Fibroblast of skin of left quadriceps (primary cell): ENCODE measurements at regions not wholly inside any gene's neighbourhood (a gene's known extent, or its start where the extent isn't known, plus 50 kb on each side); places are given as distances from the start of the nearest gene placed in this dataset.
"Not testable (repeated sequence)": the region's sequence is repeated elsewhere in the genome, so short reads cannot be mapped to it uniquely, and the experiment has no call there.

ENCODE experiments used
- DNase-seq, 2 experiments: peaks; one replicate each; pipeline ENCODE4 v3.0.0-alpha.2; 2013; ENCODE audit warnings: low read depth in 2 of 2

DNA sequence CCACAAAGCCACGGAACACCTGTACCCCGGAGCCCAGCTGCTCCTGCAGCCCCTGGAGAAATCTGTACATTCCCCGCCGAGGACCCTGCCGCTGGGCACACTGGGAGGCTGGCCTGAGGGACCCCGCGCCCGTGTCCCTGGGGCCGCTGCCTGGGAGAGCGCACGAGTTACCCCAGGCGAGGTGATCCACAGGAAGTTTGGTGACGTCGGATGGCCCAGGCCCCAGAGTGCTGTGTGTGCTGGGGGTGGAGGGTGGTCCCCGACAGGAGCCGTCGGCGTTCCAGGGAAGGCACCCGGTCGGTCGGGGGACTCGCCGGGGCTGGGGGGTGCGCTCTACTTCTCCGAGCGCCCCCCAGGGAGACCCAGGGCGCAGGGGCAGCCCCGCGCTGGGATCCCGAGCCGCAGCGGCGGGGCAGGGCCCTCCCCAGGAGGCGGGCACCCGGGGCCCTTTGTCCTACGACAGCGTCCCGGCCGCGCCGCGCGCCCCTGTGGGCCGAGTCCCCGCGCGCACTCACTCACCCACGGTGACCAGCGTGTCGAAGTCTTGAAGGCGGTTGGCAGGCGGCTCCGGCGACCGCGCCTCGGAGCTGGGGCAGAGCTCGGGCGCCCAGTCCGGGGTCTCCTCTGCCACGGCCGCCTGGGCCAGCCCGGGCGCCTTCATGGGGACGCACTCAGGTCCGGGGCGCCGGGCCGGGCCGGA is 129.5 kb upstream of the PRKX start:
- DNase-seq = not testable (repeated sequence)

- DNase-seq = not testable (repeated sequence)
These were observed 125.3 kb upstream of the PRKX start for GRCh38 chrX:3838754-3839153.

DNA sequence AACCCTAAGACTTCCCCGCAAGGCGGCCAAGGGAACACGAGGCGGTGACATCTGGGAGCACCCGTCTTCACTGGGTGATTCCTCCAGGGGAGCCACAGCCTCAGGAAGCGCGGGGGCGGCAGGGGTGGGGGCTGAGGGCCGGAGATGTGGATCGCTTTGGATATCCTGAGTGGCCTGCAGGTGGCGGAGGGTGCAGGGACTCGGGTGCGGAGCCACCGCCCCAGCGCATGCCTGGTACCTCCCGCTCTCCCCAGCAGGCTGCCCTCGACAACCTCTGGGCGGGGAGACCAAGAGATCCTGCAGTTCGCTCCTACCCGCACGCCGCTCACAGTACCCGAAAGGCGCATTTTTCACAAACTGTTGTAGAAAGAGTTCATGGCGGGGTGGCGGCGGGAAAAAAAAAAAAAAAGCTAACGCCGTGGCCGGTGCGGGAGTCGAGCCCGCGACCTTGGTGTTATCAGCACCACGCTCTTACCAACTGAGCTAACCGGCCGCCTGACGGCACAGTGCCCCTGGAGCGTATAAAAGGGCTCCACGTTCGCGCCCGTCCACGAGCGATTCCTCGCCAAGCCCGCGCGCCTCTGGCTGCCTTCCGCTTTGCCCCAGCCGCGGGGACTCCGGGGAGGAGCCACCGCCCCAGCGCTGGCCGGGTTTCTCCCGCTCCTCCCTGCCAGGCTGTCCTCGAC is 124.7 kb upstream of the PRKX start:
- not testable (repeated sequence) for DNase-seq

DNA sequence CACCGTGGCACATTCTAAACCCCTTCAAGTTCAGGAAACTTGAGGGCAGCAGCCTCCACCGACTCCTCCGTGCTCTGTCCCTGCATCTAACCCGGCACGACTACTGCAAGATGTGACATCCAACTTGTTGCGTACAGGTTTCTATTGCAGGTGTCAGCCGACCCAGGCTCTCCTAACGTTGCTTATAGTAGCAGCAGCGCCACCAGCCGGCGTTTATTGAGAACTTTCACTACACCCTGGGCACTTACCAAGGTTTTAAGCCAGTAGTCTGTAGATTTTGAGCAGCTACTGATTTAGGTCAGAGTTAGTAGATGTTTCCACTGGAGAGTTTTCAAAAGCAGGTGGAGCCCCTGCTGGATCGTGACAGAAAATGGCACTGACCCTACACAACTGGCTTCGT is 123.8 kb upstream of the PRKX start:
- not testable (repeated sequence) for DNase-seq

GRCh38 chrX:3833761-3834542 is 120.5 kb upstream of the PRKX start:
- DNase-seq = not testable (repeated sequence)

DNA sequence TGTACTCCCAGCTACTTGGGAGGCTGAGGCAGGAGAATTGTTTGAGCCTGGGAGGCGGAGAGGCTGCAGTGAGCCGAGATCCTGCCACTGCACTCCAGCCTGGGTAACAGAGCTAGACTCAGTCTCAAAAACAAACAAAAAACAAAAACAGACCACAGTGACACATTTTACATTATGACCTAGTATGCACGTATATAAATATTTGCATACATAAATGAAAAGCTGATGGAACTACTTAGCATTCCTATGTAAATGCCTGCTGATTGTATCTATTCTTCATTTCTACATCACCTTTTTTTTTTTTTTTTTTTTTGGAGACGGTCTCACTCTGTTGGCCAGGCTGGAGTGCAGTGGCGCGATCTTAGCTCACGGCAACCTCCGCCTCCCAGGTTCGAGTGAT is 116.6 kb upstream of the PRKX start:
- not testable (repeated sequence) for DNase-seq

DNA sequence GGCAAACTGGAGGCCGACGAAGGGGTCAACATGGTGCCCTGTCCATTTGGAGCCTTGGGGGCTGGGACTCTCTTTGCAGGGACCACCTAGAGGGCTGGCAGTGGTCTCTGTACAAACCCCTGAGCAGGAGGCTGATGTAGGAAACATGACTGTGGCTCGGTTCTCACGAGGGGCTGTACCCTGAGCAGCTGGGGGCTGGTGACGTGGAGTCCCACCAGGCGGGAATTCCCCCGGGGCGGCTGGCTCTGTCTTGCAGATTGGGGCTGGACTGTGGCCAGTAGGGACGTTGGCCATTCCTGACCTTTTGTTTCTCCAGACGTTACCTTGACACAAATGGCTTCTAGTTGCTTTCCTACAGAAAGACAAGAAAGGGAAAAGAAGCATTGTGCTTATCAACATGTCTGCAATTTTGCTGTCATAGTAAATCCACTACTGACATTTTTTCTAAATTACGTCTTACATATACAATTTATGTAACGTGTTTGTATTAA is 115.6 kb upstream of the PRKX start:
- DNase-seq = not testable (repeated sequence)

DNA sequence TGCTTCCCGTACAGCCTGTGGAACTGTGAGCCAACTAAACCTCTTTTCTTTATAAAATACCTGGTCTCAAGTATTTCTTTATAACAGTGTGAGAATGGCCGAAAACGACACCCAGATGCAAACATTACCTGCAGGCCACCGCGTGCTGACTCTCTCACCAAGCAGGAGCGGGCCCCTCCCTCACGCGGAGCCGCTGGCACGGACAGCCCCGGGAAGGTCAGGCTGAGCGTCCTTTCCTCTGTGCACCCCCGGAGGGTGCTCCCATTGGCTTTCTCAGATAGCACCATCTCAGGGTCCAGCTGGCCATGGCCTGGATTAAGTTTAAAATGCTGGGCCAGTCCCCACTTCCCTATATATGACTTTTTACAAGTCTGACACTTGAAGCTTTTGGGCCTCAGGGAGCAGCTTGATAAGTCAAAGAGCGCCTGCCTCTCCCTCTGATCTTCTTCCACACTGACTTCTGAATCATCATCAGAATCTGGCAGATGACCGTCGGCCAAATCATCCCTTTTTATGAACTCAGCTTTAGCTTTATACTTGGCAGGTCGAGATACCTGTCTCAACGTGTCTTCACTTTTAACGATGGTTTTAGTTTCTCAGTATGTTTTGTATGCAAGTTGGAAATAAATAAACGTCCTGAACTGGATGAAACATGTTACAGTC is 115.1 kb upstream of the PRKX start:
- not testable (repeated sequence) for DNase-seq

GRCh38 chrX:3824008-3824407 is 110.6 kb upstream of the PRKX start:
- not testable (repeated sequence) for DNase-seq

DNA sequence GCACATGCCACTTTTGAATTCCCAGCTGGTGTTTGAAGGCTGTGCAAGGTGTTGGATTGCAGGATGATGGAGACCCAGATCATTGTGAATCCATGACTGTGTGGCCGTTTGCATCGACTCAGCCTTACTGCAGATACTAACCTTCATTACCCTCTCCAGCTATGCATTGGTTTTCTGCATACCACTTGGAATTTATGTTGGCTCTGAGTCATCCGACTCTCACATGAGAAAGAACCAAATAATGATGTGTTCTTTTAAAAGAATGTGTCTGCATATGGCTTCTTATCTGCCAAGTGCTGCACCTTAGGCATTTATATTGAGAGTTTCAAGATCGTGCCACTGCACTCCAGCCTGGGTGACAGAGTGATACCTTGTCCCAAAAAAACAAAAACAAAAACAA is 106.7 kb upstream of the PRKX start:
- DNase-seq = peak; percentile 62 to 66

GRCh38 chrX:3817480-3817879 is 104.0 kb upstream of the PRKX start:
- DNase-seq = not testable (repeated sequence)

DNA sequence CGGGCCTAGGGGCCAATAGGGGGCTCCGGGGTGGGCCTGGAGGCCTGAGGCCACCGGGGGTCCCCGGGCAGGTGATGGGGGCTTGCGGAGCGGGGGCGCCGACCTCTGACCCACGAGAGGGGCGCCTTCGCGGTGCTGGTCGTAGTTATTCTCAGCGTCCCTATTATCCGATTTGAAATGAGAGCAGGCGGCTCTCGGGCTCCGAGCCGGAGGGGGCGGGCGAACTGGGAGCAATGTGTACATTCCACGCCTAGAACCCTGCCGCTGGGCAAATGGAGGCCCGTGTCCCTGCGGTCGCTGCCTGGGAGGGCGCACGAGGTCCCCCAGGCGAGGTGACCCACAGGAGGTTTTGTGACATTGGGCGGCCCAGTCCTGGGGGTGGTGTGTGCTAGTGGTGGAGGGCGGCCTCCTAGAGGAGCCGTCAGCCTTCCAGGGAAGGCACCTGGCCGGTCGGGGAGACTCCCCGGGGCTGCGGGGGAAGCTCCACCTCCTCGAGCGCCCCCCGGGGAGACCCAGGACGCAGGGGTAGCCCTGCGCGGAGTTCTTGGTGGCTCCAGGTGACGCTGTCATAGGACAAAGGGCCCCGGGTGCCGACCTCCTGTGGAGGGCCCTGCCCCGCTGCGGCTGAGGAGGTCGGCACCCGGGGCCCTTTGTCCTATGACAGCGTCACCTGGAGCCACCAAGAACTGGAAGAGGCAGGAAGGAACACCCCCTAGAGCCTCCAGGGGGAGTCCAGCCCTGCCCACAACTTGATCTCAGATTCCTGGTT is 102.6 kb upstream of the PRKX start:
- no peak for DNase-seq

- no peak for DNase-seq
These were observed 98.2 kb upstream of the PRKX start for GRCh38 chrX:3811331-3812311.

- no peak for DNase-seq
These were observed 94.5 kb upstream of the PRKX start for GRCh38 chrX:3807906-3808305.

DNA sequence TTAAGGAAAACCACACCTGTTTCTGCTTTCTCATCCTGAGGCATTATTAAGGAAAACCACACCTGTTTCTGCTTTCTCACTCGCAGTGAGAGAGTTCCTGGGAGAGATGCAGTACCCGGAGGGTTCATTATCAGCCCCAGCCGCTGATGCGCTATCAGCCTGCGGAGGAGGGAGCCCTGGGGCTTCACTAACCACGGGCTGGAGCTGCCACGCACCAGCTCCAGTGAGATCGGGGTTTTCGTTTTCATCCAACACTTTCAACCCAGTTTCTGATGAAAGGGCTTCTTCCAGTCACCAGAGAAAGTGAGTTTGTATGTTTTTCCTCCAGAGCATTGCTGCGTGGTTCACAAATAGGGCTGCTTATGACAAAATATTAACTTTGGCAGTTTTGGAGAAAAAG is 93.2 kb upstream of the PRKX start:
- no peak for DNase-seq

DNA sequence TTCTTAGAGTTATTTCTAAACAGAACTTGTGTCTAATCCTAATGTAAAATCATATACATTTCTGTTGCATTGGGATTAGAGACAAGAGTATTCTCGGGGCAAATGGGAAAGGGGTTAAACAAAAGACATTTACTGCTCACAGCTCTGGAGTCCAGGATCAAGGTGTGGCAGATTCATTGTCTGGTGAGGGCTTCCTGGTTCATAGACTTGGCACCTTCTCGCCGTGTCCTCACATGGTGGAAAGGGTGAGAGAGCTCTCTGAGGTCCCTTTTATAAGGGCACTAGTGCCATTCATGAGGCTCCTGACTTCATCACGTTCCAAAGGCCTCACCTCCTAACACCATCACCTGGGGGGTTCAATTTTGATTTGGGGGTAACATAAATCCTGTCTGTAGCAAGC is 90.3 kb upstream of the PRKX start:
- no peak for DNase-seq

GRCh38 chrX:3803305-3803704 is 89.9 kb upstream of the PRKX start:
- DNase-seq = no peak

DNA sequence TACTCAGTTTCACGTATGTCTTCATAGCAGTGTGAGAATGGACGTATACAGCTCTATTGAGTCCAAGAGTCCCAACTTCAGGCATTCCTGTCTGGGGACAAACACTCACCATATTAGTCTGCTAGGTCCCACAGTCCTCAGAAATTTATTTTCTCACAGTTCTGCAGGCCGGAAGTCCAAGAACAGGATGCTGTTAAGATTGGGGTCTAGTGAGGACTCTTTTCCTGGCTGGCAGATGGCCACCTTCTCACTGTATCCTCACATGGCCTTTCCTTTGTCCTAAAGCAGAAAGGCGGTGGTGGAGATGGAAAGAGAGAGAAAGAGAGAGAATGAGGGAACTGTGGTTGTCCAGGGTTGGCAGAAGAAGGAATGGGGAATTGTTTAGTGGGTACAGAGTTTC is 82.0 kb upstream of the PRKX start:
- DNase-seq = not testable (repeated sequence)

DNA sequence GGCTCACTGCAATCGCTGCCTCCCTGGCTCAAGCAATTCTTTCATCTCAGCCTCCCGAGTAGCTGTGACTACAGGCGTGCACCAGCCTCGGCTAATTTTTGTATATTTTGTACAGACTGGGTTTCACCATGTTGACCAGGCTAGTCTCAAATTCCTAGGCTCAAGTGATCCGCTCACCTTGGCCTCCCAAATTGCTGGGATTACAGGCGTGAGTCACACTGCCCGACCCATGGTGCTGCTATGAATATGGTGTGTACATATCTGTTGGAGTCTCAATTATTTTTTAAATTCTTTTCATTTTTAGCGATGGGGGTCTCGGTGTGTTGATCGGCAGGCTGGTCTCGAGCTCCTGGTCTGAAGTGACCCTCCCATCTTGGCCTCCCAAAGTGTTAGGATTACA is 78.0 kb upstream of the PRKX start:
- DNase-seq = no peak
